GM06990 (cell line): ENCODE measurements at regions not wholly inside any gene's neighbourhood (a gene's known extent, or its start where the extent isn't known, plus 50 kb on each side); places are given as distances from the start of the nearest gene placed in this dataset.
"Not testable (repeated sequence)": the region's sequence is repeated elsewhere in the genome, so short reads cannot be mapped to it uniquely, and the experiment has no call there.

Experiments
- DNase-seq: peaks from one replicate; pipeline ENCODE4 v3.0.0-alpha.2; 2011; ENCODE audit not compliant: insufficient read length; ENCODE audit errors: extremely low read depth
- H3K27me3 ChIP-seq: replicated peaks from 2 replicates; pipeline ENCODE4 v1.6.0; 2011; ENCODE audit warnings: low read length; ENCODE audit not compliant: control insufficient read depth, insufficient read depth
- H3K36me3 ChIP-seq: 2 replicates; pipeline ENCODE4 v1.5.1; 2011; ENCODE audit warnings: low read length; ENCODE audit not compliant: control insufficient read depth, insufficient read depth
- H3K4me3 ChIP-seq: replicated peaks from 2 replicates; pipeline ENCODE4 v1.5.1; 2011; ENCODE audit warnings: low read depth, mild to moderate bottlenecking, control low read depth, low read length
- TF ChIP-seq, protein P1 (sequence below): IDR thresholded peaks from 2 replicates; pipeline ENCODE4 v1.5.1; 2011; ENCODE audit warnings: low read length, control low read depth, mild to moderate bottlenecking, inconsistent platforms; ENCODE audit not compliant: insufficient read depth, poor library complexity, severe bottlenecking

DNA sequence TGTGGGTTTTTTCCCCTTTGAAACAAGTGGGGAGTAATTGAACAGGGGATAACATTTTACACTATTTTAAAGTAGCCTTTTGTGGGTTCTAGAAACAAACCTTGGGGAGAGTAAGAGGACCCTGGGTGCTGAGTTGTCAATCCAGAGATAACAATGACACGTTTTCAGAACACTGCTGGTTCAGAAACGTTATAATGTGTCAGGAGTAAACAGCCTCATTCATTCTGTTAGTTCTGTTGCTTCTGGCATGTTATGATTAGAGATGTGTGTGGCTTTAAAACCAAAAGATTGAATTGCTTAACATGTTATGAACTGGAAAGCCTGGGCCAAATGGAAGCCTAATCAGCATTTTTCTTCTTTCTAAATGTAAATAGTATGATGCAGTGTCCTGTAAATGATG is 680.5 kb upstream of the NOVA1 start:
- Histone ChIP-seq H3K4me3 (no peak overlapping the region), H3K36me3 (no peaks in the 10 kb centered on the region), H3K27me3 (no peaks in the 10 kb centered on the region)
- TF ChIP-seq, protein P1, sequence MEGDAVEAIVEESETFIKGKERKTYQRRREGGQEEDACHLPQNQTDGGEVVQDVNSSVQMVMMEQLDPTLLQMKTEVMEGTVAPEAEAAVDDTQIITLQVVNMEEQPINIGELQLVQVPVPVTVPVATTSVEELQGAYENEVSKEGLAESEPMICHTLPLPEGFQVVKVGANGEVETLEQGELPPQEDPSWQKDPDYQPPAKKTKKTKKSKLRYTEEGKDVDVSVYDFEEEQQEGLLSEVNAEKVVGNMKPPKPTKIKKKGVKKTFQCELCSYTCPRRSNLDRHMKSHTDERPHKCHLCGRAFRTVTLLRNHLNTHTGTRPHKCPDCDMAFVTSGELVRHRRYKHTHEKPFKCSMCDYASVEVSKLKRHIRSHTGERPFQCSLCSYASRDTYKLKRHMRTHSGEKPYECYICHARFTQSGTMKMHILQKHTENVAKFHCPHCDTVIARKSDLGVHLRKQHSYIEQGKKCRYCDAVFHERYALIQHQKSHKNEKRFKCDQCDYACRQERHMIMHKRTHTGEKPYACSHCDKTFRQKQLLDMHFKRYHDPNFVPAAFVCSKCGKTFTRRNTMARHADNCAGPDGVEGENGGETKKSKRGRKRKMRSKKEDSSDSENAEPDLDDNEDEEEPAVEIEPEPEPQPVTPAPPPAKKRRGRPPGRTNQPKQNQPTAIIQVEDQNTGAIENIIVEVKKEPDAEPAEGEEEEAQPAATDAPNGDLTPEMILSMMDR: no peak
- no peak for DNase-seq

DNA sequence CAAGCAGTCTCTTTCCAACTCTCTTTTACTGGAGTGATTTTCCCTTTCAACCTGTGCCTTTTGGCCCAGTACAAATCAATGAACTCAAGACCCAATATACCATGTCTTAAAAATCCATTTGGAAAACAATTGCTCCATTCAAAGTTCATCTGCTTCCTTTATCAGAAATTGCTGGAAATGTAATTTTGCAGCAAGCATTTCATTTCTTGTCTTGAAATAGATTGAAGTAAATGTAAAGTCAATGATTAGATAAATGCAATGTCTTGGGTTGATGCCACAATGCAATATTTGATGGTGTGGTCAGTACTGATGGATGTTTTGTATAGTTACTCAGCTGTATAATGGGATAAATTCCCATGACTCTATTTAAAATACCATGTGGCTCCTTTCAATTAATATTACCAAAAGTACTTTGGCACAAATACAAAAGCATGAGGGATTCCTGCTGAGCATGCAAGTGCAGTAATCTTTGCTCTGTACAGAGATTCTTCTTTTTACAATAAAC is 707.7 kb upstream of the NOVA1 start:
- H3K4me3 ChIP-seq: no peak overlapping the region

DNA sequence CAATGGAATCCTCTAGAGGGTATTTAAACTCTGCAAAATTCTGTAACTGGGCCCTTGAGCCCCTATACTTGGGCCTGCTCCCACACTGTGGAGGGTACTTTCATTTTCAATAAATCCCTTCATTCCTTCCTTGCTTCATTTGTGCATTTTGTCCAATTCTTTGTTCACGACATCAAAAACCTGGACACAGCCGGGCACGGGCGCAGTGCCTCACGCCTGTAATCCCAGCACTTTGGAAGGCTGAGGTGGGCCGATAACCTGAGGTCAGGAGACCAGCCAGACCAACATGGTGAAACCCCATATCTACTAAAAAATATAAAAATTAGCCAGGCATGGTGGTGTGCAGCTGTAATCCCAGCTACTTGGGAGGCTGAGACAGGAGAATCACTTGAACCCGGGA is 714.9 kb upstream of the NOVA1 start:
- H3K4me3 ChIP-seq, DNase-seq, H3K27me3 ChIP-seq, H3K36me3 ChIP-seq: not testable (repeated sequence)

More for the DNA sequence above, 707.7 kb upstream of the NOVA1 start:
- Histone ChIP-seq H3K27me3 (no peaks in the 10 kb centered on the region), H3K36me3 (no peaks in the 10 kb centered on the region)
- no peak for DNase-seq
- TF ChIP-seq, protein P1: no peak

DNA sequence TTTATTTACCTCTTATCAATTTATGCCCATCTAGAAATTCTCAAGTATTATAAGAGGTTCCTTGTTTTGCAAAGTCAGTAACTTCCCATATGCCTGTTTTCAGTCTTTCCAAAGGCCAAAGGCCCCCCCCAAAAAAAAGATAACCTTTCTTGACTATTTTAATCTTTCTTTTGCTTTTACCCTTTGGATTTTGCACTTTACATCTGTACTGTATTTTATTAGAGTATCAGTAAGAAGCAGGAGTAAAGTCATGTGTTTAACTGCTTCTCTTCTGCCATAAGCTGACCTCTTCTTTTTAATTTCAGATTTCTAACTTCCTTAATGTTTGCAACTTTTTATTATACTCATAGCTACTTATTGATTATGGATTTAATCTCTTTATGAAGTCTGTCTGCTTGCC is 716.4 kb upstream of the NOVA1 start:
- TF ChIP-seq, protein P1: no peak
- H3K36me3 ChIP-seq: no peaks in the 10 kb centered on the region
- DNase-seq: no peak
- H3K4me3 ChIP-seq: no peak overlapping the region
- H3K27me3 ChIP-seq: no peaks in the 10 kb centered on the region

DNA sequence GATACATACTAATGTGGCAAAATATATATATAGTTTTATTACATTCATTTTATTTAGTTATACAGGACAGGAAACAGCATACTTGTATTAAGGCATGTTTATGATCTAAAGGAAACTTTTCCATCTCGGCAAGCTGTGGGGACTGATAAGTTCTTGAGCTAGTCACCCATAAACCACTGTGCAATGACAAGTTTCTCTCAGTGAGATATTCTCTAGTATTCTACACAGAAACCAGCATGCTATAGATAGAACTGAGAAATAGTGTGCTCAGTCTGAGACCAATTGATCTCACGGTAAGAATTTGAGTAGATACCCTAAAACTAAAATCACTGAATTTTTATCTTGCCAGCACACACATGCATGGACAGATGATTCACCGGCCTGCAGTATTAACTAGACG is 717.6 kb upstream of the NOVA1 start:
- H3K27me3 ChIP-seq: no peaks in the 10 kb centered on the region
- no peak overlapping the region for H3K4me3 ChIP-seq
- TF ChIP-seq, protein P1: no peak
- no peaks in the 10 kb centered on the region for H3K36me3 ChIP-seq
- no peak for DNase-seq

DNA sequence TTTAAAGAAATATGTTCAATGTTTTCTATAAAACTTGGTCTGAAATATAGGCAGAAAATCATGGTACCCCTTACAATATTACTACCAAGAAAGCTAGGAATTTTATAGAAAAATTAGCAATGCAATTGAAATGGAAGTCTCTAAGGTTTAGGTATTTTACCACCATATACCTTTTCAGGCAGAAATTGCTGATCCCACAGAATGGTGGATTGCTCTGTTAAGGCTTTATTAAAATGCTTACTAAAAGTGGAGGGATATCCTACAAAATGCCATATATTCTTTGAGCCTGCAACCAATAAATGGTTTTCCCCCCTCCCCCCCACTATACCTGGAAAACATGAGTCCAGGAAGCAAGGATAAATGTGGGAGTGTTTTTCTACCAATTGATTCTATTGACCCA is 718.1 kb upstream of the NOVA1 start:
- Histone ChIP-seq H3K36me3 (no peaks in the 10 kb centered on the region), H3K4me3 (no peak overlapping the region), H3K27me3 (no peaks in the 10 kb centered on the region)
- TF ChIP-seq, protein P1: no peak
- DNase-seq: no peak
